ENCODE measurements at regions not wholly inside any gene's neighbourhood (a gene's known extent, or its start where the extent isn't known, plus 50 kb on each side); places are given as distances from the start of the nearest gene placed in this dataset.

DNA sequence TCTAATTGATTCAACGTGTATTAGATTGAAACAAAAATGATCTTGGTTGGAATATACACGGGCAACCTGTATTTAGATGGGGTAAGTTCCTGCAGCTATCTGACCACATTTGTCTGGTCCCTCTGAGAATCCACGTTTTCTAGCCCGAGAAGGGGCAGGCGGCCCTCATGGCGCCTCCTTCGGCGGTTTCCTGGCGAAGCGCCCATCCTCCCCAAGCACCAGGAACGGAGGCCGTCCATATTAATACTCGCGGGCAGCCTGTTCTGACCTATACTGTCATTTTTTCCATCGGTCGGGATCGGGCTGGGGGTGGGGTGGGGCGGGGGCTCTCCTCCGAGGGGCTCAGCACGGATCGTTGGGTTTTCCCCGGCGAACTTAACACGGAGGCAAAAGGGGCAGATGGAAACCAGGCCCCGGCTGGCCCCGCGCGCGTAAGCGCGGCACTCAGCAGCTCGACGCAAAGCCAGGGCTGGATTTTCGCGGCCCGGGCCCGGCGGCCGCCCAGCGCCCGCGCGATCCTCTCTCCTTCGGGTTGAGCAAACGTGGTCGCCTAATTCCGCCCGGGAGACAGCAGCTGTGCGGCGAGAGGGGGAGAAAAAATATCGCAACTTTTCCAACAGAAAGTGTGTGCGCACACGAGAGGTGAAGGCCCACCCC lies 77.2 kb upstream of the BCOR start:
- no peak for TF ChIP-seq POLR2A (IDR thresholded peaks at IDR 0.05; ENCODE audit: low read length)
- TF ChIP-seq GATA3 (IDR thresholded peaks at IDR 0.05; ENCODE audit: borderline replicate concordance): no peak
- TF ChIP-seq, protein P1, sequence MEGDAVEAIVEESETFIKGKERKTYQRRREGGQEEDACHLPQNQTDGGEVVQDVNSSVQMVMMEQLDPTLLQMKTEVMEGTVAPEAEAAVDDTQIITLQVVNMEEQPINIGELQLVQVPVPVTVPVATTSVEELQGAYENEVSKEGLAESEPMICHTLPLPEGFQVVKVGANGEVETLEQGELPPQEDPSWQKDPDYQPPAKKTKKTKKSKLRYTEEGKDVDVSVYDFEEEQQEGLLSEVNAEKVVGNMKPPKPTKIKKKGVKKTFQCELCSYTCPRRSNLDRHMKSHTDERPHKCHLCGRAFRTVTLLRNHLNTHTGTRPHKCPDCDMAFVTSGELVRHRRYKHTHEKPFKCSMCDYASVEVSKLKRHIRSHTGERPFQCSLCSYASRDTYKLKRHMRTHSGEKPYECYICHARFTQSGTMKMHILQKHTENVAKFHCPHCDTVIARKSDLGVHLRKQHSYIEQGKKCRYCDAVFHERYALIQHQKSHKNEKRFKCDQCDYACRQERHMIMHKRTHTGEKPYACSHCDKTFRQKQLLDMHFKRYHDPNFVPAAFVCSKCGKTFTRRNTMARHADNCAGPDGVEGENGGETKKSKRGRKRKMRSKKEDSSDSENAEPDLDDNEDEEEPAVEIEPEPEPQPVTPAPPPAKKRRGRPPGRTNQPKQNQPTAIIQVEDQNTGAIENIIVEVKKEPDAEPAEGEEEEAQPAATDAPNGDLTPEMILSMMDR (IDR thresholded peaks at IDR 0.05): no peak
- no peak for TF ChIP-seq MYC (IDR thresholded peaks at IDR 0.05; ENCODE audit: borderline replicate concordance, low read length)
- TF ChIP-seq MAZ (IDR thresholded peaks at IDR 0.05; ENCODE audit: borderline replicate concordance, low read depth, low read length): no peak
- TF ChIP-seq FOXS1 (CRISPR knock-in tag; IDR thresholded peaks at IDR 0.05): no peak
